ENCODE measurements at regions not wholly inside any gene's neighbourhood (a gene's known extent, or its start where the extent isn't known, plus 50 kb on each side); places are given as distances from the start of the nearest gene placed in this dataset.
"Not testable (repeated sequence)": the region's sequence is repeated elsewhere in the genome, so short reads cannot be mapped to it uniquely, and the experiment has no call there.

DNA sequence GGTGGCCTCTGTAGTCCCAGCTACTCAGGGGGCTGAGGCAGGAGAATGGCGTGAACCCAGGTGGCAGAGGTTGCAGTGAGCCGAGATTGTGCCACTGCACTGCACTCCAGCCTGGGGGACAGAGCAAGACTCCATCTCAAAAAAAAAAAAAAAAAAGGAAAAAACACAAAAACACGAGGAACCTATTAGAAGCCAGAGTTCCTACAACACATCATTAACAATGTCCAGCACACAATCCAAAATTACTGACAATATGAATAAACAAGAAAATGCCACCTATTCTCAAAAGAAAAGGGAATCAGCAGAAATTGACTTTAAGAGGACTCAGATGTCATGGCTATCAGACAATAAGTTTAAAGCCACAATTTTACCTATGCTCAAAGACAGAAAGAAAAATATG is 57.3 kb upstream of the HS3ST3A1 start:
- DNase-seq; ATAC-seq; intact Hi-C loops (cut with DNase I, micrococcal nuclease): not testable (repeated sequence)

DNA sequence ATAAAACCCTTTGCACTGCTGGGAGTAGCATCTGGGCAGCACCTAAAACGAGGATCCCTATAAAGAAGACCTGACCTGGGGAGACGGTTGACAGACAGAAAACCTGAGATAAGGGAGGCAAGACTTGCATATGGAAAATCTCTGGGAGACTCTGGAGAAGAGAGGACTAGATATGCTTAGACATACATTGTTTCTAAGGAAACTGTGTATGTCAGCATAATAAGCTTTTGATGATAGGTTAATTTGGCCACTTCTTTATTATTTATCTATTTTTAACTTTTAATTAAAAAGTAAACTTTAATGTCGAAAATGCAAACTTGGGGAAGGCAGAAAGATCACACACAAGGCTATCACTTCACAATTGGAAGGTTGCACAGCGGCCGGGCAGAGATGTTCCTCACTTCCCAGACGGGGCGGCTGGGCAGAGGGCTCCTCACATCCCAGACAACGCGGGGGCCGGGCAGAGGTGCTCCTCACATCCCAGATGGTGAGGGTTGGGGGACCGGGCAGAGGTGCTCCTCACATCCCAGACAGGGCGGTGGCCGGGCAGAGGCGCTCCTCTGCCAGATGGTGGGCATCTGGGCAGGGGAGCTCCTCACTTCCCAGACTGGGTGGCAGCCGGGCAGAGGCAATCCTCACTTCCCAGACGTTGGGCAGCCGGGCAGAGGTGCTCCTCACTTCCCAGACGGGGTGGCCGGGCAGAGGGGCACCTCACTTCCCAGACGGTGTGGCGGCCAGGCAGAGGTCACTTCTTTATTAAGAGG is 64.3 kb upstream of the HS3ST3A1 start:
- DNase-seq (no peak), ATAC-seq (no peak)

GRCh38 chr17:13671341-13671740 is 69.6 kb upstream of the HS3ST3A1 start:
- DNase-seq, result no peak
- intact Hi-C loops (cut with DNase I, micrococcal nuclease), result no loop called here
- no peak for ATAC-seq

More for the DNA sequence above, 64.3 kb upstream of the HS3ST3A1 start:
- intact Hi-C loops (cut with DNase I, micrococcal nuclease), result no loop called here

- DNase-seq (no peak), ATAC-seq (no peak)
- intact Hi-C loops (cut with DNase I, micrococcal nuclease), result no loop called here
Observed at GRCh38 chr17:13671771-13672170, 70.0 kb upstream of the HS3ST3A1 start.

GRCh38 chr17:13678361-13678760 is 76.6 kb upstream of the HS3ST3A1 start:
- no peak for ATAC-seq
- intact Hi-C loops (cut with DNase I, micrococcal nuclease), result no loop called here
- no peak for DNase-seq

DNA sequence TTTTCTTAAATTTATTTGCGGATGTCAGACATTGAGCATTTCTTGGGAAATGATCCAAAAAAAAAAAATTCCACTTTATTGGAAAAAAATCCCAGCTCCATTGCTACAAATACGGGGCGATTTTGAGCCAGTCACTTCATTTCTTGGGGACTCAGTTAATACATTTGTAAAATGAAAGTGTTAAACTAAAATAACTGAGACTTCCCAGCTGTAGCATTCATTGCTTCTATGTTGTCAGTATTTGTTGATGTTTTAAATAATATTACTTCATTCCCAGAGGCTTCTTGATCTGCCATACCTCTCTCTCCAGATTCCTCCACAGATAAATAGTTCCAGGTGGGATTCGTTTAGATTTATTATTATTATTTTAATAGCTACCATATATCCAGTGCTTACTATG is 77.1 kb upstream of the HS3ST3A1 start:
- ATAC-seq (no peak), DNase-seq (no peak)
- intact Hi-C loops (cut with DNase I, micrococcal nuclease), result no loop called here

- intact Hi-C loops (cut with DNase I, micrococcal nuclease), result no loop called here
- DNase-seq, result no peak
- ATAC-seq, result no peak
Observed at GRCh38 chr17:13688716-13689115, 87.0 kb upstream of the HS3ST3A1 start.

DNA sequence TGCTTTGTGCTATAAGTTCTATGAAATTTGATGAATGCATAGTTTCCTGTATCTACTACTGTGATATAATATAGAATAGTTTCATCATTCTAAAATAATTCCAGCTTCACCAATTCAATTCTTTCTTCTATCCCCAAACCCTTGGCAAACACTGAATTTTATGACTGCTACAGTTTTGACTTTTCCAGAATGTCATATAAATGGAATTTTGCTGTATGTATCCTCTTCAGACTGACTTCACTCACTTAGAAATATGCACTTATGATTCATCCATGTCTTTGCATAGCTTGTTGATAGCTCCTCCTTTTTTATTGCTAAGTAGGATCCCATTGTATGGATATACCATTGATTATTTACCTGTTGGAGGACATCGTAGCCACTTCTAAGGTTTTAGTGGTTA is 89.1 kb upstream of the HS3ST3A1 start:
- no peak for ATAC-seq
- intact Hi-C loops (cut with DNase I, micrococcal nuclease), result no loop called here
- DNase-seq, result no peak

- intact Hi-C loops (cut with DNase I, micrococcal nuclease), result no loop called here
- ATAC-seq (no peak), DNase-seq (no peak)
Observed at GRCh38 chr17:13694934-13695333, 93.2 kb upstream of the HS3ST3A1 start.

DNA sequence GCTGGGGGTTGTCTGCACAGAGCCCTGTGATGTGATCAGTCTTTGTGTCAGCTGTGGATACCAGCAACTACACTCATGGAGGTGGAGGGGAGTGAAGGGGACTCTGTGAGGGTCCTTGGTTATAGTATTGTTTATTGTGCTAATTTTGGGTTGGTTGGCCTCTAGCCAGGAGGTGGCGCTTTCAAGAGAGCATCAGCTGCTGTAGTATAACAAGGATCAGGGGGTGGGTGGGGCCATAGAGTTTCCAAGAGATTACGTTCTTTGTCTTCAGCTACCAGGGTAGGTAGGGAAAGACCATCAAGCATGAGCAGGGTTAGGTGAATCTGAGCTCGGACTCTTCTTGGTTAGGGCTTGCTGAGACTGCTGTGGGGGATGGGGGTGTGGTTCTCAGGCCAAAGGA is 97.1 kb upstream of the HS3ST3A1 start:
- DNase-seq, result no peak
- intact Hi-C loops (cut with DNase I, micrococcal nuclease), result no loop called here
- no peak for ATAC-seq

DNA sequence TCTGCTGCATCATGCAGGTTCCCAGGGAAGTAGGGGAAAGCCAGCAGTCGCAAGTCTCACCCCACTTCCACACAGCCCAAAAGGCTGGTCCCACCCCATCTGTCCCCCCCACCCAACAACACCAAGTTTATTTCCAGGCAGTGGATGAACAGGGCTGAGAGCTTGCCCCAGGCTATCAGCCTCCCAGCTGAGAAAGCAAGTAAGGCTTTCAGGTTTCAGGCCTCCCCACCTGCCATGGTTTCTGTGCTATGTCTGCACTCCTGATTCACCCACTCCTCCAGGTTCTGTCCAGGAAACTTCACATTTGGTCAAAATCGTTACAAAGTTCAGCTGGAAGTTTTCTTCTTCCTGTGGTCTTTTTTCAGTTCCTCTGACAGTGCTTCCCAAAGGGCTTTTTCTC is 97.5 kb upstream of the HS3ST3A1 start:
- DNase-seq (no peak), ATAC-seq (no peak)
- intact Hi-C loops (cut with DNase I, micrococcal nuclease), result no loop called here

- intact Hi-C loops (cut with DNase I, micrococcal nuclease), result no loop called here
- ATAC-seq, result no peak
- no peak for DNase-seq
Observed at GRCh38 chr17:13702266-13702665, 100.5 kb upstream of the HS3ST3A1 start.

GRCh38 chr17:13704333-13704732 is 102.6 kb upstream of the HS3ST3A1 start:
- no peak for ATAC-seq
- intact Hi-C loops (cut with DNase I, micrococcal nuclease), result no loop called here

DNA sequence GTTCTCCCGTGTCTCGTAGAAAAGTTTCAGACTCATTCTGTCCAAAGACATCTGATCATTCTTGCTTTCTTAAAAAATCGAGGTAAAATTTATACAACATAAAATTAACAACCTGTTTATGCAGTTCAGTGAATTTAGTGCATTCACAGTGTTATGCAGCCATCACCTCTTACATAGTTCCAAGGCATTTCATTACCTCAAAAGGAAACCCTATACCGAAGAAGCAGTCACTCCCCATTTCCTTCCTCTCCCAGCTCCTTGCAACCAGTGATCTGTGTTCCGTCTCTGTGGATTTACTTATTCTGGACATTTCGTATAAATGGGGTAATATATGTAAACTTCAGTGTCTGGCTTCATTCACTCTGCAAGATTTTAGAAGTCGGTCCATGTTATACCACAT is 103.5 kb upstream of the HS3ST3A1 start:
- no peak for DNase-seq
- intact Hi-C loops (cut with DNase I, micrococcal nuclease), result no loop called here
- ATAC-seq, result no peak

More at GRCh38 chr17:13704333-13704732, 102.6 kb upstream of the HS3ST3A1 start:
- no peak for DNase-seq

DNA sequence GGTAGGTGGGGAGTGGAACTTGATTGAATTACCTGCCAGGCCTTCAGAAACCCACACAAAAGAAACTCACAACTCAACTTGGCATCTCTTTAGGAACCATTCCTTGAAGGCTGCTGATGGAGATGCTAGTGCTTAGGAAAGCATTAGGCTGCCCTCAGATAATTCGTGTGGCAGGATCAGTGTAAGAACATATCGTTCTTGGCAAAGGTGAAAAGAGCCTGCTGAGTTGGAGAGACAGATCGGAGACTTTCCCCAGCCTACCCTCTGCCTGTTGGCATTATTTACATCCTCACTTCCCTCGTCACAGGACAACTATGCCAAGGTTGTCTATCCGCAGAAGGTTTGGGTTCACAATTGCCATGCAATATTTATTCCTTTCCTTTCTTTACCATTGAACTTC is 120.0 kb upstream of the HS3ST3A1 start:
- no peak for ATAC-seq
- intact Hi-C loops (cut with DNase I, micrococcal nuclease), result loop anchor here in 1 of 2 donors (10.0 kb wide), 1 partner anchor 253 kb away; no protein-coding TSS in a partner anchor

GRCh38 chr17:13725288-13725990 is 123.7 kb upstream of the HS3ST3A1 start:
- no peak for ATAC-seq
- no peak for DNase-seq
- intact Hi-C loops (cut with DNase I, micrococcal nuclease), result loop anchor here in 1 of 2 donors (10.0 kb wide), 1 partner anchor 249 kb away; no protein-coding TSS in a partner anchor

More for the DNA sequence above, 120.0 kb upstream of the HS3ST3A1 start:
- DNase-seq, result no peak

GRCh38 chr17:13727441-13728171 is 125.9 kb upstream of the HS3ST3A1 start:
- intact Hi-C loops (cut with DNase I, micrococcal nuclease), result loop anchor here in 1 of 2 donors (10.0 kb wide), 1 partner anchor 247 kb away; no protein-coding TSS in a partner anchor
- no peak for DNase-seq
- ATAC-seq, result no peak

- ATAC-seq (no peak), DNase-seq (no peak)
- intact Hi-C loops (cut with DNase I, micrococcal nuclease), result loop anchor here in 1 of 2 donors (10.0 kb wide), 1 partner anchor 246 kb away; no protein-coding TSS in a partner anchor
Observed at GRCh38 chr17:13728781-13729180, 127.1 kb upstream of the HS3ST3A1 start.

- intact Hi-C loops (cut with DNase I, micrococcal nuclease), result loop anchor here in 1 of 2 donors (10.0 kb wide), 1 partner anchor 245 kb away; no protein-coding TSS in a partner anchor
- ATAC-seq (no peak), DNase-seq (no peak)
Observed at GRCh38 chr17:13729466-13730134, 127.9 kb upstream of the HS3ST3A1 start.

Measured in left colon (tissue), 2 donors.